ENCODE measurements at regions not wholly inside any gene's neighbourhood (a gene's known extent, or its start where the extent isn't known, plus 50 kb on each side); places are given as distances from the start of the nearest gene placed in this dataset.

DNA sequence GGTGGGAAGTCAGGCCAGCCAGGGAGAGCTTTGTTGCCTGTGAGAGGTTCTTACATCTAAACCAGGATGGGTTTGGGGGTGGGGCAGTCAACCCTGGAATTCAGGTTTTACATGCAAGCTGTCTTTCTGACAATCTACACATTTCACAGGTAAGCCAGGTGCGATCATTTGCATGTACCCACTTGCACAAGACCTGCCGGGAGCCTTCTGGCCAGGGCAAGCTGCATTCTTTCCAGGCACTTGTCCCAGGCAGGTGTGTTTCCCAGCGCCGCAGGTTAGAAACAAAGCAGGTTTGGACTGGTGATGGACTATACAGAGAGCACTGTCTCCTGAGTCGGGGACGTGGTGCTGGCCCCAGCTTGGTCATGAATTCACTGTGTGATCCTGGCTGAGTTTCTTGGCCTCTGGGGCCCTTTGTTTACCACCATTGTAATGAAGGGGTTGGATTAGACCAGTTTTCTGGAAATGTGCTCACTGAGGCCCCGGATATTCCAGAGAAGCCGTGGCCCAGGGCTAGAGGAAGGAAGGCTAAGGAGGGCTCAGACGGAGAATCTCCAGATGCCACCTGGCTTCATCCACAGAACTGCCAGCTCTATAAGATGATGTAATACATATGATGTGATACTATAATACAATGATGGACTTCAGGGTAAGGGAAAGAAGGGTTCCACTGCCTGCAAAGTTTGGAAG, 205.2 kb upstream of the SVIL start:
- intact Hi-C loops (cut with micrococcal nuclease; ENCODE audit: unreplicated experiment) = no loop called here
- Histone ChIP-seq H3K27me3 (replicated peaks in 1 of 2; ENCODE audit: control insufficient read depth in 2 of 2, insufficient read depth in 2 of 2, low read length in 1 of 2) (peaks cover 0 to 2% of the 10 kb centered on the region in 2 experiments; a peak in 2 of 4 replicates), H3K9ac (ENCODE audit: control insufficient read depth, insufficient read depth, low read length) (no peak overlapping the region), H4K20me1 (ENCODE audit: control insufficient read depth, insufficient read depth) (no peaks in the 10 kb centered on the region), H3K36me3 (ENCODE audit: control insufficient read depth in 2 of 2, insufficient read depth in 2 of 2, low read length in 1 of 2) (no peaks in the 10 kb centered on the region), H3K27ac (ENCODE audit: control insufficient read depth, insufficient read depth) (no peak overlapping the region), H3K4me2 (ENCODE audit: control insufficient read depth, insufficient read depth) (no peak overlapping the region), H3K79me2 (ENCODE audit: control insufficient read depth, insufficient read depth, low read length) (no peaks in the 10 kb centered on the region), H3K9me3 (replicated peaks; ENCODE audit: control insufficient read depth, insufficient read depth, low read length) (no peaks in the 10 kb centered on the region), H3K4me3 (no peak overlapping the region), H2AFZ (ENCODE audit: control insufficient read depth, low read depth, low read length) (no peak overlapping the region), H3K4me1 (ENCODE audit: control insufficient read depth, insufficient read depth, low read length) (no peaks in the 10 kb centered on the region)
- no TSS peak for BruUV-seq (replicated peaks)
- WGBS (ENCODE audit: insufficient coverage, insufficient replicate concordance, low lambda C conversion rate, missing lambda C conversion rate) = 30% methylated on average over 9 of the region's 9 CpGs
- ChIA-PET SMC1A (ENCODE audit: uncharacterized antibody, unreplicated experiment) (interaction anchor here (0.6 kb wide), 1 partner anchor 251 kb away, joined by 3 read pairs; no protein-coding TSS in a partner anchor), CTCF (interaction anchor here (1.2 kb wide), 1 partner anchor 13 kb away, joined by 5 read pairs; no protein-coding TSS in a partner anchor), RAD21 (ENCODE audit: unreplicated experiment) (no interaction called here), POLR2A (no interaction called here)
- ATAC-seq (no peak), DNase-seq (ENCODE audit: low read depth, low spot score) (no peak), FAIRE-seq (no peak)
- TF ChIP-seq EGR1 (IDR thresholded peaks at IDR 0.05; ENCODE audit: borderline replicate concordance in 1 of 2, low read depth in 2 of 2, low read length in 2 of 2) (no peak), TAF1 (IDR thresholded peaks at IDR 0.05; ENCODE audit: borderline replicate concordance, low read depth, low read length) (no peak), PAX8 (IDR thresholded peaks at IDR 0.05) (no peak), SP1 (IDR thresholded peaks at IDR 0.05; ENCODE audit: low read depth, low read length) (no peak)
- TF ChIP-seq, protein P1, sequence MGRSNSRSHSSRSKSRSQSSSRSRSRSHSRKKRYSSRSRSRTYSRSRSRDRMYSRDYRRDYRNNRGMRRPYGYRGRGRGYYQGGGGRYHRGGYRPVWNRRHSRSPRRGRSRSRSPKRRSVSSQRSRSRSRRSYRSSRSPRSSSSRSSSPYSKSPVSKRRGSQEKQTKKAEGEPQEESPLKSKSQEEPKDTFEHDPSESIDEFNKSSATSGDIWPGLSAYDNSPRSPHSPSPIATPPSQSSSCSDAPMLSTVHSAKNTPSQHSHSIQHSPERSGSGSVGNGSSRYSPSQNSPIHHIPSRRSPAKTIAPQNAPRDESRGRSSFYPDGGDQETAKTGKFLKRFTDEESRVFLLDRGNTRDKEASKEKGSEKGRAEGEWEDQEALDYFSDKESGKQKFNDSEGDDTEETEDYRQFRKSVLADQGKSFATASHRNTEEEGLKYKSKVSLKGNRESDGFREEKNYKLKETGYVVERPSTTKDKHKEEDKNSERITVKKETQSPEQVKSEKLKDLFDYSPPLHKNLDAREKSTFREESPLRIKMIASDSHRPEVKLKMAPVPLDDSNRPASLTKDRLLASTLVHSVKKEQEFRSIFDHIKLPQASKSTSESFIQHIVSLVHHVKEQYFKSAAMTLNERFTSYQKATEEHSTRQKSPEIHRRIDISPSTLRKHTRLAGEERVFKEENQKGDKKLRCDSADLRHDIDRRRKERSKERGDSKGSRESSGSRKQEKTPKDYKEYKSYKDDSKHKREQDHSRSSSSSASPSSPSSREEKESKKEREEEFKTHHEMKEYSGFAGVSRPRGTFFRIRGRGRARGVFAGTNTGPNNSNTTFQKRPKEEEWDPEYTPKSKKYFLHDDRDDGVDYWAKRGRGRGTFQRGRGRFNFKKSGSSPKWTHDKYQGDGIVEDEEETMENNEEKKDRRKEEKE (IDR thresholded peaks at IDR 0.05) = no peak
- in situ Hi-C loops (cut with MboI) = no loop called here
